ENCODE measurements at regions not wholly inside any gene's neighbourhood (a gene's known extent, or its start where the extent isn't known, plus 50 kb on each side); places are given as distances from the start of the nearest gene placed in this dataset.
A peak's percentile ranks its signal among the peaks of the same experiment; 100 is the strongest.

GRCh38 chr10:83880252-83880791 is 259.0 kb upstream of the GHITM start:
- intact Hi-C loops (cut with DNase I) = no loop called here
- no peak for TF ChIP-seq CTCF (IDR thresholded peaks at IDR 0.05)
- TF ChIP-seq POLR2AphosphoS5 (IDR thresholded peaks at IDR 0.05; ENCODE audit: insufficient read depth in 1 of 2, low read depth in 1 of 2) = no peak
- TF ChIP-seq POLR2A (IDR thresholded peaks at IDR 0.05) = no peak
- no peak for DNase-seq (ENCODE audit: extremely low spot score in 2 of 2)
- Histone ChIP-seq H3K4me1 (no peaks in the 10 kb centered on the region), H3K9me3 (no peaks in the 10 kb centered on the region), H3K27me3 (no peaks in the 10 kb centered on the region), H3K27ac (no peak overlapping the region), H3K36me3 (no peaks in the 10 kb centered on the region), H3K4me3 (no peak overlapping the region)

DNA sequence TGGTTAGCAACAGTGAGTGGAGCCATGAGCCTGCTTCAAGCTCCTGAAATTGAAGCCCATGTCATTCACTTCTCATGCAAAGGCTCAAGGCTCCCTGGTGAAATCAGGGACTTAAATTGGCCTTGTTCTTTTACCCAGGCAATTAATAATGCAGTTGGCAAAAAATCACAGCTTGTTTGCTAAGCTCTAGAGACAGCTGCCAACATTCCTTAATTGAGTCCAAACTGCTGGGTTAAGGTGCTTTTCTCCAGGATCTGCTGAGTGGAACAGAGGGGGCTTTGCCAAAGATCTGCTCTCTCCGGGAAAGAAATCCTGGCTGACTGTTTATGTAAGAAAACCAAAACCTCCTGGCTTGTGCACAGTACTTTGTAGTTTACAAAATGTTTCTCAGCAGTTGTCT is 257.6 kb upstream of the GHITM start:
- DNase-seq (ENCODE audit: extremely low spot score in 2 of 2) = no peak
- Histone ChIP-seq H3K9me3 (no peaks in the 10 kb centered on the region), H3K27me3 (no peaks in the 10 kb centered on the region), H3K4me3 (no peak overlapping the region), H3K4me1 (no peaks in the 10 kb centered on the region), H3K36me3 (no peaks in the 10 kb centered on the region), H3K27ac (no peak overlapping the region)
- no peak for TF ChIP-seq POLR2A (IDR thresholded peaks at IDR 0.05)
- intact Hi-C loops (cut with DNase I) = no loop called here

DNA sequence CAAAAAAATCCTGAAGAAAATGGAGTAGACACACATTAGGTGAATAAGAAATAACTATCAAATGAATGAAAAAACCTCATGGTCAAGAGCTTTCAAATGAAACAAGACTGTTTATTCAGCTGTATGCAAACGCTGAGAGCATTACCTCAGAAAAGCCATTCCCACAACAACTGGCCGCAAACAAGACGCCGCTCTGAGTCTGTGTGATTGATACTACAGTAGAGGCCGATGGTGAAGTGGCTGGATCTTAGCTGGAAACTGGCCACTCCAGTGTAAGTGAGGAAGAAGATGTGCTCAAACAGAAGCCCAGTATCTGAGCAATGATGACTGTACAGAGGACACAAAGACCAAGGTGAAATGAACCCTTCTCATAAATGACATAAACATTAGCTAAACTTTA is 252.4 kb upstream of the GHITM start:
- H3K4me1 ChIP-seq = no peaks in the 10 kb centered on the region
- TF ChIP-seq CTCF (IDR thresholded peaks at IDR 0.05) = no peak
- TF ChIP-seq POLR2A (IDR thresholded peaks at IDR 0.05) = no peak
- no peak for TF ChIP-seq POLR2AphosphoS5 (IDR thresholded peaks at IDR 0.05; ENCODE audit: insufficient read depth in 1 of 2, low read depth in 1 of 2)
- no peaks in the 10 kb centered on the region for H3K36me3 ChIP-seq
- intact Hi-C loops (cut with DNase I) = no loop called here
- DNase-seq (ENCODE audit: extremely low spot score in 2 of 2) = no peak
- no peak overlapping the region for H3K4me3 ChIP-seq
- H3K27ac ChIP-seq = no peak overlapping the region
- H3K9me3 ChIP-seq = no peaks in the 10 kb centered on the region
- no peaks in the 10 kb centered on the region for H3K27me3 ChIP-seq

DNA sequence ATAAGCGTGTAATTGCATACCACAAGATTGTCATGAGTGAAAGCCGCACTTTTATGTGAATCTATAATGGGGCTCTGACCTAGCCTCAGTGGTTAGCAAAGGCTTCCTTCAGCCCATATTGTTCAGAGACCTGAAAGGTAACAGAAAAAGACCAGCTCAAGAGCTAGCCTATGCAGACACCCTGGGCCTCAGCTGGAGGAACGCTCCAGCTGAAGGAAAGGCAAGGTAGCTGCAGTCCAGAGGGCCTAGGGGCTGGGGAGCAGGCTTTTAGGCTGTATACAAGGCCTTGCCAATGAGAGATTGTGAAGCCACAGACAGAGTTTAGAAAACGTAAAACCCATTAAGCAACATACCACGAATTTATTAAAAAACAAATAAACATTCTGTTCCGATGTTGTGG is 246.6 kb upstream of the GHITM start:
- Histone ChIP-seq H3K36me3 (no peaks in the 10 kb centered on the region), H3K27me3 (no peaks in the 10 kb centered on the region), H3K4me1 (no peaks in the 10 kb centered on the region), H3K27ac (no peak overlapping the region), H3K4me3 (no peak overlapping the region), H3K9me3 (no peaks in the 10 kb centered on the region)
- intact Hi-C loops (cut with DNase I) = no loop called here
- TF ChIP-seq POLR2AphosphoS5 (IDR thresholded peaks at IDR 0.05; ENCODE audit: insufficient read depth in 1 of 2, low read depth in 1 of 2) (no peak), CTCF (IDR thresholded peaks at IDR 0.05) (no peak), POLR2A (IDR thresholded peaks at IDR 0.05) (no peak)
- DNase-seq (ENCODE audit: extremely low spot score in 2 of 2) = peak in 1 of 2 donors; percentile 58

DNA sequence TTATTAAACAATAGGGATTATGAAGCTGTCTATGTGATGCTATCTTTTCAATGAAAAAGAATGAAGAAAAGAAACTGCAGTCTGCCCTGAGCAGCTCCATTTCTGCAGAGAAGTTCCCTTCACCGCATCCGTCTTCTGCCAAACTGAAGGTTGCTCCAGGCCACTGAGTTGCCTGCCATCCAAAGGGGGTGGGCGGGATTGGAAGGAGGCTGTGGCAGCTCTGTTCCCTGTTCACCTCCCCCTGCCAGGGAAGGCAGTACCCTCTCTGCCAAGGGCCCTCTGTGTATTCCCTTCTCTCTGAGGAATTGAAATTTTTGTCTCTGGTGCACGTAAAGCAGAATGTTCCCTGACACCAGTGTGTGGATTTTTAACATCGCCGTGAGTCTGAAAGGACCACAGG is 243.1 kb upstream of the GHITM start:
- no peak for DNase-seq (ENCODE audit: extremely low spot score in 2 of 2)
- TF ChIP-seq CTCF (IDR thresholded peaks at IDR 0.05) (no peak), POLR2AphosphoS5 (IDR thresholded peaks at IDR 0.05; ENCODE audit: insufficient read depth in 1 of 2, low read depth in 1 of 2) (no peak), POLR2A (IDR thresholded peaks at IDR 0.05) (no peak)
- intact Hi-C loops (cut with DNase I) = no loop called here

More for the DNA sequence above, 243.1 kb upstream of the GHITM start:
- H3K4me3 ChIP-seq = no peak overlapping the region
- H3K4me1 ChIP-seq = no peaks in the 10 kb centered on the region
- H3K27ac ChIP-seq = no peak overlapping the region
- no peaks in the 10 kb centered on the region for H3K36me3 ChIP-seq
- H3K9me3 ChIP-seq = no peaks in the 10 kb centered on the region
- no peaks in the 10 kb centered on the region for H3K27me3 ChIP-seq

Data from vagina (tissue), 2 donors.